ENCODE measurements at regions not wholly inside any gene's neighbourhood (a gene's known extent, or its start where the extent isn't known, plus 50 kb on each side); places are given as distances from the start of the nearest gene placed in this dataset.

DNA sequence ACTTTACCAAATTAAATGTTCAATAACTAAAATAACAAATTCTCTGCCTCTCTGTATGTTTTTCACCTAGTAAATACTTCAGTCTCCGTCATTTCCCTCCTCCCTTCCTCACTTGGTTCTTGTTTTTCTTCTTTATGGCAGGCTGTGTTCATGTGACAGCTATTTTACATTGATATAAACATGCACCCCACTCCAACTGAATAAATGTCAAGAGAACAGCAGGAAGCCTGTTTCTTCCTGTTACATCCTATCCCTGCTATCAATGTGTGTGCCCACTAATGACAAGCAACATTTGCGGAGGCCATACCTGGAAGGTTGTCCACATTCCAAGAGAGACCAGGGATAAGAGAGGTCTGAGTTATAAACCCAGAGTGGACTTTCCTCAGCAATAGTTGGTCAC, 145.2 kb upstream of the MAST4 start:
- Histone ChIP-seq H3K27me3 (ENCODE audit: control insufficient read depth, insufficient read depth, low read length) (no peaks in the 10 kb centered on the region), H3K4me3 (ENCODE audit: low read depth, low read length) (no peak overlapping the region), H3K36me3 (ENCODE audit: control insufficient read depth, insufficient read depth, low read length) (no peaks in the 10 kb centered on the region)
- ChIA-PET POLR2A (no interaction called here), CTCF (interaction anchor here (0.6 kb wide), 1 partner anchor 21 kb away, joined by 3 read pairs; no protein-coding TSS in a partner anchor)
- TF ChIP-seq, protein P1, sequence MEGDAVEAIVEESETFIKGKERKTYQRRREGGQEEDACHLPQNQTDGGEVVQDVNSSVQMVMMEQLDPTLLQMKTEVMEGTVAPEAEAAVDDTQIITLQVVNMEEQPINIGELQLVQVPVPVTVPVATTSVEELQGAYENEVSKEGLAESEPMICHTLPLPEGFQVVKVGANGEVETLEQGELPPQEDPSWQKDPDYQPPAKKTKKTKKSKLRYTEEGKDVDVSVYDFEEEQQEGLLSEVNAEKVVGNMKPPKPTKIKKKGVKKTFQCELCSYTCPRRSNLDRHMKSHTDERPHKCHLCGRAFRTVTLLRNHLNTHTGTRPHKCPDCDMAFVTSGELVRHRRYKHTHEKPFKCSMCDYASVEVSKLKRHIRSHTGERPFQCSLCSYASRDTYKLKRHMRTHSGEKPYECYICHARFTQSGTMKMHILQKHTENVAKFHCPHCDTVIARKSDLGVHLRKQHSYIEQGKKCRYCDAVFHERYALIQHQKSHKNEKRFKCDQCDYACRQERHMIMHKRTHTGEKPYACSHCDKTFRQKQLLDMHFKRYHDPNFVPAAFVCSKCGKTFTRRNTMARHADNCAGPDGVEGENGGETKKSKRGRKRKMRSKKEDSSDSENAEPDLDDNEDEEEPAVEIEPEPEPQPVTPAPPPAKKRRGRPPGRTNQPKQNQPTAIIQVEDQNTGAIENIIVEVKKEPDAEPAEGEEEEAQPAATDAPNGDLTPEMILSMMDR (IDR thresholded peaks at IDR 0.05; ENCODE audit: insufficient read depth, low read depth, low read length) = no peak
- no peak for DNase-seq (ENCODE audit: low read depth)

DNA sequence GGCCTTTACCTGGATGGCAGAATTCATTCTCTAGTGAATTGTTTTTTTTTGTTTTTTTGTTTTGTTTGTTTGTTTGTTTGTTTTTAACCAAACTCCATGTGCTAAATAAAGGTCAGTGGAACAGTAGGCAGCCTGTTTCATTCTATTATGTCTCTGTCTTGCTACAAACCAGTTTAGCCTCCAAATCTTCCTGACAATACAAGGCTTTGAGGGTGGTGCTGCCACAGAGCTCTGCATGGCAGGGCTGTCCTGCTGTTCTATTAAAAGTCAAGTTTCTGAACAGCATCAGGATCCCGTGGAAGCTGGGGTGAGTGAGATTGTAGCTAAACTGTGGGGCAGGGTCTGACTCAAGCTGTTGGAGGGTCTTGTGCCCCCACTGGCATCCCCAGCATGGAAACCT, 144.1 kb upstream of the MAST4 start:
- ChIA-PET POLR2A (no interaction called here), CTCF (no interaction called here)
- no peak for DNase-seq (ENCODE audit: low read depth)
- Histone ChIP-seq H3K36me3 (ENCODE audit: control insufficient read depth, insufficient read depth, low read length) (no peaks in the 10 kb centered on the region), H3K27me3 (ENCODE audit: control insufficient read depth, insufficient read depth, low read length) (no peaks in the 10 kb centered on the region), H3K4me3 (ENCODE audit: low read depth, low read length) (no peak overlapping the region)
- TF ChIP-seq, protein P1 (IDR thresholded peaks at IDR 0.05; ENCODE audit: insufficient read depth, low read depth, low read length) = no peak

DNA sequence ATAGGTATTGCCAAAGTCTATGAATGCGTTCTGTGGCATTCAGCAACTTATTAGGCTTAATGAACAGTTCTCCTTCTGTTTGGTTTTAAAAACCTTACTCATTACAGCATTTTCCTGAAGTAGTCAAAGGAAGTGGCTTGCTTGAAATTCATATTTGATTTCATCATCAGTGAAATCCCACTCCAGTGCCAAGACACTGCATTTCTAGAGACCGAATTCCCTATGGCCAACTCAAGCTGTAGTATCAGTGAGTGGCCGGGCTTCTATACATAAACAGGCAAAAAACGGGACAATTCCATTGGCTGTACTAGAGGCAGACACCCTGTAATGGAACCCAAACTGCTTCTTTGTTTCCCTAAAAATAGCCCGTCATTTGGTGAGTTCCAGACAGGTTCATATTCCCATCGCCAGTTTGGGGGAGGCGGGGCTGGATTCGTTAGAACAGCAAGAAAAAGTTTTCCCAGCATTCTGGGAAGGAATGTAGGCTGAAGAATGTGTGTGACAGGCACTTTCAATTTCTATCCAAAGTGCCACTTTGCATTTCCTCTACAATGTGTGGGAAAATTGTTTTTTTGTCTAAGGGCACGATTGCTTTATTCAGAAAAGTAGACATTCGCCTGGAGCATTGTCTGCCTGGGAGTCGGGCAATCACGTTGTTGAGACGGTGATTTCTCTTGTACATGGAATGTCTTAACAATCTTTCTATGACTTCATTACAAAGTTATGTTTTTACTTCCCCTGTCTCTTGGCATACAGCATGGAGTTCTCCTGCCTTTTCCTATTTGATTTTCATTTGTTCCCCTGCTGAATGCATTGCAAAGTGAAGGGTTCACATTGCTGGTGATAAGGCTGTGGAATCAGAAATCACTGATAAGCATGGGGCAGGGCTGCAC, 141.8 kb upstream of the MAST4 start:
- ChIA-PET POLR2A (no interaction called here), CTCF (no interaction called here)
- no peaks in the 10 kb centered on the region for H3K27me3 ChIP-seq (ENCODE audit: control insufficient read depth, insufficient read depth, low read length)
- H3K4me3 ChIP-seq (ENCODE audit: low read depth, low read length) = no peak overlapping the region
- no peak for DNase-seq (ENCODE audit: low read depth)
- no peaks in the 10 kb centered on the region for H3K36me3 ChIP-seq (ENCODE audit: control insufficient read depth, insufficient read depth, low read length)
- TF ChIP-seq, protein P1 (IDR thresholded peaks at IDR 0.05; ENCODE audit: insufficient read depth, low read depth, low read length) = no peak

DNA sequence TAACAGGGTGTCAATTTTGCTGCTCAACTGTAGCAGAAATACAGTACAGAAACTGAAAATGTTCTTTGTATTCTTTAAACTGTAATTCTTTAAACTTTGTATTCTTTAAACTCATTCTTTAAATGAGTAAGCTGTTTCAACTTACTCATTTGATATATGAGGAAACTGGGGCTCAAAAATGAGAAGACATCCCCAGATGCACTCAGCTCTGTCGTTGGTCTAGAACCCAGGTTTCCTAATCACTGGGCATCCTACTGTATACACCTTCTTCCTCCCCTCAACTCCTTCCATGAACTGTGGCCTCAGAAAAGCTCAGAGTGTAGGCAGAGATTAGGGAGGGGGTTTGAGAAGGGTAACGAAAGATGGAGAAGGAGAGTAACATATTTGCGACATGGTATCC, 136.5 kb upstream of the MAST4 start:
- H3K4me3 ChIP-seq (ENCODE audit: low read depth, low read length) = no peak overlapping the region
- ChIA-PET POLR2A (no interaction called here), CTCF (no interaction called here)
- DNase-seq (ENCODE audit: low read depth) = no peak
- H3K27me3 ChIP-seq (ENCODE audit: control insufficient read depth, insufficient read depth, low read length) = no peaks in the 10 kb centered on the region
- no peaks in the 10 kb centered on the region for H3K36me3 ChIP-seq (ENCODE audit: control insufficient read depth, insufficient read depth, low read length)
- TF ChIP-seq, protein P1 (IDR thresholded peaks at IDR 0.05; ENCODE audit: insufficient read depth, low read depth, low read length) = no peak

DNA sequence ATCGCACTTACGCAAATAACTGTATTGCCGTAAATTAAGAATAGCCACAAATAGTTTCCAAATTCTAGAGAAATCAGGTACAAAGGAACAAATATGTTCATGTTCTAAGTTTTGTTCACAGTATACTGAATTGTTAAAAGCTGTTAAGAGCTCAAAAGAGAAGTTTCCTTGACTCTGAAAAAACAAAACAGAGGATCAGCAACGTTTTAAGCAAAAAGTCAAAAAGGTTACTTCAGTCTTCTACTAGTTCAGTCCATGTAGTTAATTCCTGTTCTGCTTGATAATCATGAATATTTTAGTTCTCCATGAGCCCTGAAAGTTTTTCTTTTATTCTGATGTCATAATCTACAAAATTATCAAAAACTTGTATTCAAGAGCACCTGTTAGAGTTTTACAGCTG, 128.6 kb upstream of the MAST4 start:
- ChIA-PET CTCF (no interaction called here), POLR2A (no interaction called here)
- H3K36me3 ChIP-seq (ENCODE audit: control insufficient read depth, insufficient read depth, low read length) = no peaks in the 10 kb centered on the region
- H3K27me3 ChIP-seq (ENCODE audit: control insufficient read depth, insufficient read depth, low read length) = no peaks in the 10 kb centered on the region
- DNase-seq (ENCODE audit: low read depth) = no peak
- no peak overlapping the region for H3K4me3 ChIP-seq (ENCODE audit: low read depth, low read length)
- TF ChIP-seq, protein P1 (IDR thresholded peaks at IDR 0.05; ENCODE audit: insufficient read depth, low read depth, low read length) = no peak

Measured in BJ (cell line).